Transverse colon (tissue), 3 donors: ENCODE measurements at regions not wholly inside any gene's neighbourhood (a gene's known extent, or its start where the extent isn't known, plus 50 kb on each side); places are given as distances from the start of the nearest gene placed in this dataset.

Experiments used
- EP300 ChIP-seq: sonication (generic); formaldehyde crosslinking; IDR thresholded peaks from one replicate; pipeline ENCODE4 v1.6.1; 2017; ENCODE audit warnings: antibody characterized with exemption, low read depth
- POLR2A ChIP-seq: fragments of 450-650 bp; IDR thresholded peaks from one replicate; pipeline ENCODE4 v1.6.1; 2016; ENCODE audit warnings: antibody characterized with exemption, mild to moderate bottlenecking, moderate library complexity
- TF ChIP-seq, protein P1 (sequence below), 5 experiments: fragments of 200-600 bp in 3 of 5; fragments of 450-650 bp in 2 of 5; sonication (generic) in 3 of 5; IDR thresholded peaks; 1 replicate in 2 of 5; 2 replicates in 3 of 5; pipeline ENCODE4 v1.5.1; 2016 to 2017; ENCODE audit warnings: antibody characterized with exemption in 5 of 5, inconsistent platforms in 3 of 5, mild to moderate bottlenecking in 2 of 5, moderate library complexity in 1 of 5

DNA sequence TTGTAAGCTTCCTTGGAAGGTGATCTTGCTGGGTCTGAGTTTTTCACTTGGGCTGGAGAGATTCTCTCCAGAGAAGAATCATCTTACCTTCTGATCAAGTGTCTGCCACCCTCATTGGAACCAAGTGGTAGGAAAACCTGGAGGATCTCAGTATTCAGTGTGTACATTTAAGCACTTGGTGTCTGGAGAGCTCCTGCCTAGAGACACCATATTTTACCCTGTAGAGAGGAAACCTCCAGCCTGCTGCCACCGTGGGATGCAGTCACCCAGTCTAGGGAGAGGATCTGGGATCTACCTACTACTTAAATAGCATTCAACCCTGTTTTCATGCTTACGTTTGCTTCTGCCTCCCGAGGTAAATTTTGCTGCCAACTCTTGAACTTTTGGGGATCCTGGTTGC lies 274.3 kb downstream of the SV2B start:
- TF ChIP-seq, protein P1, sequence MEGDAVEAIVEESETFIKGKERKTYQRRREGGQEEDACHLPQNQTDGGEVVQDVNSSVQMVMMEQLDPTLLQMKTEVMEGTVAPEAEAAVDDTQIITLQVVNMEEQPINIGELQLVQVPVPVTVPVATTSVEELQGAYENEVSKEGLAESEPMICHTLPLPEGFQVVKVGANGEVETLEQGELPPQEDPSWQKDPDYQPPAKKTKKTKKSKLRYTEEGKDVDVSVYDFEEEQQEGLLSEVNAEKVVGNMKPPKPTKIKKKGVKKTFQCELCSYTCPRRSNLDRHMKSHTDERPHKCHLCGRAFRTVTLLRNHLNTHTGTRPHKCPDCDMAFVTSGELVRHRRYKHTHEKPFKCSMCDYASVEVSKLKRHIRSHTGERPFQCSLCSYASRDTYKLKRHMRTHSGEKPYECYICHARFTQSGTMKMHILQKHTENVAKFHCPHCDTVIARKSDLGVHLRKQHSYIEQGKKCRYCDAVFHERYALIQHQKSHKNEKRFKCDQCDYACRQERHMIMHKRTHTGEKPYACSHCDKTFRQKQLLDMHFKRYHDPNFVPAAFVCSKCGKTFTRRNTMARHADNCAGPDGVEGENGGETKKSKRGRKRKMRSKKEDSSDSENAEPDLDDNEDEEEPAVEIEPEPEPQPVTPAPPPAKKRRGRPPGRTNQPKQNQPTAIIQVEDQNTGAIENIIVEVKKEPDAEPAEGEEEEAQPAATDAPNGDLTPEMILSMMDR (IDR thresholded peaks at IDR 0.05) = no peak
- TF ChIP-seq POLR2A (no peak), EP300 (no peak)
